ENCODE measurements at regions not wholly inside any gene's neighbourhood (a gene's known extent, or its start where the extent isn't known, plus 50 kb on each side); places are given as distances from the start of the nearest gene placed in this dataset.
"Not testable (repeated sequence)": the region's sequence is repeated elsewhere in the genome, so short reads cannot be mapped to it uniquely, and the experiment has no call there.

GRCh38 chr9:38132956-38133355 is 63.9 kb upstream of the SHB start:
- H3K4me1 ChIP-seq (ENCODE audit: control insufficient read depth in 2 of 2, insufficient read depth in 2 of 2, low read length in 1 of 2) = no peaks in the 10 kb centered on the region
- H3K27me3 ChIP-seq (ENCODE audit: control insufficient read depth in 1 of 2, insufficient read depth in 2 of 2, low read length in 2 of 2) = no peaks in the 10 kb centered on the region
- 90 to 92% methylated on average over 5 of the region's 5 CpGs for WGBS, 2 donors
- no peaks in the 10 kb centered on the region for H3K36me3 ChIP-seq (ENCODE audit: control insufficient read depth in 2 of 2, insufficient read depth in 2 of 2, low read length in 1 of 2)
- H3K9me3 ChIP-seq (ENCODE audit: control insufficient read depth in 2 of 2, insufficient read depth in 1 of 2, low read depth in 1 of 2, low read length in 1 of 2) = no peaks in the 10 kb centered on the region
- no peak overlapping the region for H3K4me3 ChIP-seq (ENCODE audit: low read depth in 1 of 2, low read length in 2 of 2)
- no peak overlapping the region for H3K27ac ChIP-seq (ENCODE audit: low read depth in 2 of 2, low read length in 1 of 2)

GRCh38 chr9:38131729-38132128 is 62.7 kb upstream of the SHB start:
- Histone ChIP-seq H3K4me1 (ENCODE audit: control insufficient read depth in 2 of 2, insufficient read depth in 2 of 2, low read length in 1 of 2) (no peaks in the 10 kb centered on the region), H3K4me3 (ENCODE audit: low read depth in 1 of 2, low read length in 2 of 2) (no peak overlapping the region), H3K27ac (ENCODE audit: low read depth in 2 of 2, low read length in 1 of 2) (no peak overlapping the region), H3K36me3 (ENCODE audit: control insufficient read depth in 2 of 2, insufficient read depth in 2 of 2, low read length in 1 of 2) (no peaks in the 10 kb centered on the region), H3K27me3 (ENCODE audit: control insufficient read depth in 1 of 2, insufficient read depth in 2 of 2, low read length in 2 of 2) (no peaks in the 10 kb centered on the region), H3K9me3 (ENCODE audit: control insufficient read depth in 2 of 2, insufficient read depth in 1 of 2, low read depth in 1 of 2, low read length in 1 of 2) (no peaks in the 10 kb centered on the region)
- WGBS, 2 donors = 89 to 90% methylated on average over 8 of the region's 8 CpGs

- Histone ChIP-seq H3K4me3 (ENCODE audit: low read depth in 1 of 2, low read length in 2 of 2) (no peak overlapping the region), H3K27me3 (ENCODE audit: control insufficient read depth in 1 of 2, insufficient read depth in 2 of 2, low read length in 2 of 2) (no peaks in the 10 kb centered on the region), H3K4me1 (ENCODE audit: control insufficient read depth in 2 of 2, insufficient read depth in 2 of 2, low read length in 1 of 2) (no peaks in the 10 kb centered on the region), H3K36me3 (ENCODE audit: control insufficient read depth in 2 of 2, insufficient read depth in 2 of 2, low read length in 1 of 2) (no peaks in the 10 kb centered on the region), H3K9me3 (ENCODE audit: control insufficient read depth in 2 of 2, insufficient read depth in 1 of 2, low read depth in 1 of 2, low read length in 1 of 2) (no peaks in the 10 kb centered on the region), H3K27ac (ENCODE audit: low read depth in 2 of 2, low read length in 1 of 2) (no peak overlapping the region)
- 77 to 93% methylated on average over 5 of the region's 5 CpGs for WGBS, 2 donors
These were observed 61.7 kb upstream of the SHB start for GRCh38 chr9:38130724-38131123.

- Histone ChIP-seq H3K4me1 (ENCODE audit: control insufficient read depth in 2 of 2, insufficient read depth in 2 of 2, low read length in 1 of 2) (no peaks in the 10 kb centered on the region), H3K27me3 (ENCODE audit: control insufficient read depth in 1 of 2, insufficient read depth in 2 of 2, low read length in 2 of 2) (no peaks in the 10 kb centered on the region), H3K4me3 (ENCODE audit: low read depth in 1 of 2, low read length in 2 of 2) (no peak overlapping the region), H3K36me3 (ENCODE audit: control insufficient read depth in 2 of 2, insufficient read depth in 2 of 2, low read length in 1 of 2) (no peaks in the 10 kb centered on the region), H3K27ac (ENCODE audit: low read depth in 2 of 2, low read length in 1 of 2) (no peak overlapping the region), H3K9me3 (ENCODE audit: control insufficient read depth in 2 of 2, insufficient read depth in 1 of 2, low read depth in 1 of 2, low read length in 1 of 2) (no peaks in the 10 kb centered on the region)
- 87 to 90% methylated on average over 6 of the region's 6 CpGs for WGBS, 2 donors
These were observed 60.3 kb upstream of the SHB start for GRCh38 chr9:38129366-38129765.

GRCh38 chr9:38128752-38129270 is 59.8 kb upstream of the SHB start:
- no peak overlapping the region for H3K4me3 ChIP-seq (ENCODE audit: low read depth in 1 of 2, low read length in 2 of 2)
- H3K9me3 ChIP-seq (ENCODE audit: control insufficient read depth in 2 of 2, insufficient read depth in 1 of 2, low read depth in 1 of 2, low read length in 1 of 2) = no peaks in the 10 kb centered on the region
- H3K27ac ChIP-seq (ENCODE audit: low read depth in 2 of 2, low read length in 1 of 2) = no peak overlapping the region
- no peaks in the 10 kb centered on the region for H3K36me3 ChIP-seq (ENCODE audit: control insufficient read depth in 2 of 2, insufficient read depth in 2 of 2, low read length in 1 of 2)
- H3K4me1 ChIP-seq (ENCODE audit: control insufficient read depth in 2 of 2, insufficient read depth in 2 of 2, low read length in 1 of 2) = no peaks in the 10 kb centered on the region
- WGBS, 2 donors = 92 to 93% methylated on average over 5 of the region's 5 CpGs
- no peaks in the 10 kb centered on the region for H3K27me3 ChIP-seq (ENCODE audit: control insufficient read depth in 1 of 2, insufficient read depth in 2 of 2, low read length in 2 of 2)

GRCh38 chr9:38127271-38127839 is 58.3 kb upstream of the SHB start:
- Histone ChIP-seq H3K4me3 (ENCODE audit: low read depth in 1 of 2, low read length in 2 of 2) (no peak overlapping the region), H3K36me3 (ENCODE audit: control insufficient read depth in 2 of 2, insufficient read depth in 2 of 2, low read length in 1 of 2) (no peaks in the 10 kb centered on the region), H3K9me3 (ENCODE audit: control insufficient read depth in 2 of 2, insufficient read depth in 1 of 2, low read depth in 1 of 2, low read length in 1 of 2) (no peaks in the 10 kb centered on the region), H3K27me3 (ENCODE audit: control insufficient read depth in 1 of 2, insufficient read depth in 2 of 2, low read length in 2 of 2) (no peaks in the 10 kb centered on the region), H3K4me1 (ENCODE audit: control insufficient read depth in 2 of 2, insufficient read depth in 2 of 2, low read length in 1 of 2) (no peaks in the 10 kb centered on the region), H3K27ac (ENCODE audit: low read depth in 2 of 2, low read length in 1 of 2) (no peak overlapping the region)
- 73 to 77% methylated on average over 6 of the region's 6 CpGs for WGBS, 2 donors

- H3K27ac ChIP-seq (ENCODE audit: low read depth in 2 of 2, low read length in 1 of 2) = no peak overlapping the region
- H3K9me3 ChIP-seq (ENCODE audit: control insufficient read depth in 2 of 2, insufficient read depth in 1 of 2, low read depth in 1 of 2, low read length in 1 of 2) = no peaks in the 10 kb centered on the region
- H3K4me3 ChIP-seq (ENCODE audit: low read depth in 1 of 2, low read length in 2 of 2) = no peak overlapping the region
- H3K4me1 ChIP-seq (ENCODE audit: control insufficient read depth in 2 of 2, insufficient read depth in 2 of 2, low read length in 1 of 2) = no peaks in the 10 kb centered on the region
- WGBS, 2 donors = 67 to 77% methylated on average over 6 of the region's 6 CpGs
- H3K36me3 ChIP-seq (ENCODE audit: control insufficient read depth in 2 of 2, insufficient read depth in 2 of 2, low read length in 1 of 2) = no peaks in the 10 kb centered on the region
- no peaks in the 10 kb centered on the region for H3K27me3 ChIP-seq (ENCODE audit: control insufficient read depth in 1 of 2, insufficient read depth in 2 of 2, low read length in 2 of 2)
These were observed 57.7 kb upstream of the SHB start for GRCh38 chr9:38126730-38127129.

GRCh38 chr9:38125889-38126288 is 56.9 kb upstream of the SHB start:
- H3K27me3 ChIP-seq (ENCODE audit: control insufficient read depth in 1 of 2, insufficient read depth in 2 of 2, low read length in 2 of 2) = no peaks in the 10 kb centered on the region
- peaks cover 0 to 3% of the 10 kb centered on the region in 2 donors for H3K4me1 ChIP-seq (ENCODE audit: control insufficient read depth in 2 of 2, insufficient read depth in 2 of 2, low read length in 1 of 2)
- H3K36me3 ChIP-seq (ENCODE audit: control insufficient read depth in 2 of 2, insufficient read depth in 2 of 2, low read length in 1 of 2) = no peaks in the 10 kb centered on the region
- H3K27ac ChIP-seq (ENCODE audit: low read depth in 2 of 2, low read length in 1 of 2) = peak overlapping the region; percentile 32 to 48
- no peaks in the 10 kb centered on the region for H3K9me3 ChIP-seq (ENCODE audit: control insufficient read depth in 2 of 2, insufficient read depth in 1 of 2, low read depth in 1 of 2, low read length in 1 of 2)
- H3K4me3 ChIP-seq (ENCODE audit: low read depth in 1 of 2, low read length in 2 of 2) = no peak overlapping the region
- 50 to 71% methylated on average over 7 of the region's 7 CpGs for WGBS, 2 donors

GRCh38 chr9:38123359-38123758 is 54.3 kb upstream of the SHB start:
- not testable (repeated sequence) for H3K27me3 ChIP-seq (ENCODE audit: control insufficient read depth in 1 of 2, insufficient read depth in 2 of 2, low read length in 2 of 2); H3K4me1 ChIP-seq (ENCODE audit: control insufficient read depth in 2 of 2, insufficient read depth in 2 of 2, low read length in 1 of 2); H3K4me3 ChIP-seq (ENCODE audit: low read depth in 1 of 2, low read length in 2 of 2); H3K36me3 ChIP-seq (ENCODE audit: control insufficient read depth in 2 of 2, insufficient read depth in 2 of 2, low read length in 1 of 2); H3K9me3 ChIP-seq (ENCODE audit: control insufficient read depth in 2 of 2, insufficient read depth in 1 of 2, low read depth in 1 of 2, low read length in 1 of 2); H3K27ac ChIP-seq (ENCODE audit: low read depth in 2 of 2, low read length in 1 of 2)
- 85 to 100% methylated on average over 1 of the region's 1 CpG for WGBS, 2 donors

GRCh38 chr9:38120961-38121360 is 51.9 kb upstream of the SHB start:
- Histone ChIP-seq H3K27ac (ENCODE audit: low read depth in 2 of 2, low read length in 1 of 2) (no peak overlapping the region), H3K4me3 (ENCODE audit: low read depth in 1 of 2, low read length in 2 of 2) (no peak overlapping the region), H3K4me1 (ENCODE audit: control insufficient read depth in 2 of 2, insufficient read depth in 2 of 2, low read length in 1 of 2) (peaks cover 0 to 3% of the 10 kb centered on the region in 2 donors), H3K36me3 (ENCODE audit: control insufficient read depth in 2 of 2, insufficient read depth in 2 of 2, low read length in 1 of 2) (no peaks in the 10 kb centered on the region), H3K27me3 (ENCODE audit: control insufficient read depth in 1 of 2, insufficient read depth in 2 of 2, low read length in 2 of 2) (no peaks in the 10 kb centered on the region), H3K9me3 (ENCODE audit: control insufficient read depth in 2 of 2, insufficient read depth in 1 of 2, low read depth in 1 of 2, low read length in 1 of 2) (no peaks in the 10 kb centered on the region)
- WGBS, 2 donors = 90 to 93% methylated on average over 6 of the region's 6 CpGs

Measured in esophagus (tissue), 2 donors.